ENCODE measurements at regions not wholly inside any gene's neighbourhood (a gene's known extent, or its start where the extent isn't known, plus 50 kb on each side); places are given as distances from the start of the nearest gene placed in this dataset.
"Not testable (repeated sequence)": the region's sequence is repeated elsewhere in the genome, so short reads cannot be mapped to it uniquely, and the experiment has no call there.

DNA sequence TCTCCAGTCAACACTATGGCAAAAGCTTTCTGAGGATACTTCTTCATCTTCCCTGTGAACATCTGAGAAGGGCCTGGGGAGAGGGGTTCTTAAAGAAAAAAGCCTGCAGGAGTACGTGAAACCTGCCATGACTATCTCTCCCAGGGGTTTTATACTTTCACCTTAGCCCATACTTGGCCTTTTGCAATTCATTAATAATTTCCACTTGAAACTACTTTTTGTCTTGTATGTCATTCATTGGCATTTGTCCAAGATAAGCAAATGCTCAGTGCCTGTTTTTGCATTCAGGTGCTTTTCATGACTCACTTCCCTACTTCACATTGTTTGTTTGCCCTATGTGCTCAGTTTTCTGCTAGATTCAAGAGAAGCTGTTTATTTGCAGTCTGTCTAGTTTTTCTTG, 580.3 kb upstream of the GJE1 start:
- DNase-seq: peak; percentile 2

DNA sequence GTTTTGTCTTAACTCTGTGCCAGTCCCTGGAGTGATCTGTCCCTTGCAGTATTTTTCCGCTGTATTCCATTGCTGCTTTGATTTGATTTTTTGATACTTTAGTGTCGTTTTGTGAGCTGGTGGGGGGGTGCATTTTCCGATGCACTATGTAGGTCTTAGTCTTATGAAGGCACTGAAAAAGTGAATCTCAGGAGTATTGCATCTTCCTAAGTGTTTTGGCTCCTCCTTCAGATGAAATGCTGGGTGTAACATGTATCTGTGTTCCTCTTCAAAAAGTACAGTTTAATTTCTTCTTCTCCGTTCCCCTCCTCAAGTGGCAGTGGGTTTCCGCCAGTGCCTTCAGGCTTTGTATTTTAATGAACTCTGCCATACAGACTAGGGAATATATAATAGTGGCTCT, 580.7 kb upstream of the GJE1 start:
- DNase-seq: no peak

DNA sequence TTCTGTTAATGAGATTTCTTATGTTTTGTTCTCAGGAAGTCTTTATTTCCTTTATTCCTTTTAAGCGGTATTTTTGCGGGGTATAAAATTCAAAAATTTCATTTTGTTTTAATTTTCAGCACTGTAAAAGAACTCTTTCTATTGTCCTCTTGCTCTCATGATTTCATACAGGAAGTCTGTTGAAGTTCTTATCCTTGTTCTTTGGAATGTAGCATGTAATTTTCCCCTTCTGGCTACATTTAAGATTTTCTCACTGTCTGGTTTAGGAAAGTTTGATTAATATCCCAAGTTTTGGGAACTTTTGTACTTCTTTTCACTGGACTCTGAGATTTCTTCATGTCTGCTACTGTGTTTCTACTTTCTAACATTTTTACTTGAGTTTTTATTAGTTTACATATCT, 581.4 kb upstream of the GJE1 start:
- DNase-seq: no peak

DNA sequence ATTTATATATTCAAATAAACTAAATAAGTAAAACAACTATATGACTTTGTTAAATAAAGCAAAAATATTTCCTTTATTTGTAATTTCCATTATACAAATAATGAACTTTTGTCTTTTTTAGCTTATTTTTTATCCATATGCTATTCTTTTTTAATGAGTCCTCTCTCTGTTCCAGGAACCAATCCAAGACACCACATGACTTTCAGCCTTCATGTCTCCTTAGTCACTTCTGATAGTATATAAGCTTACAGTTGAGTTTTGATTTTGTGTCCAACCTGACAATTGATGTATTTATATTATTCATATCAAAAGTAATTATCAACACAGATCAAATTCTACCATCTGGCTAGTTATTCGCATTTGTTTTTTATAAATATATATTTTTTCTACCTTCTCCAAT, 582.3 kb upstream of the GJE1 start:
- DNase-seq: no peak

DNA sequence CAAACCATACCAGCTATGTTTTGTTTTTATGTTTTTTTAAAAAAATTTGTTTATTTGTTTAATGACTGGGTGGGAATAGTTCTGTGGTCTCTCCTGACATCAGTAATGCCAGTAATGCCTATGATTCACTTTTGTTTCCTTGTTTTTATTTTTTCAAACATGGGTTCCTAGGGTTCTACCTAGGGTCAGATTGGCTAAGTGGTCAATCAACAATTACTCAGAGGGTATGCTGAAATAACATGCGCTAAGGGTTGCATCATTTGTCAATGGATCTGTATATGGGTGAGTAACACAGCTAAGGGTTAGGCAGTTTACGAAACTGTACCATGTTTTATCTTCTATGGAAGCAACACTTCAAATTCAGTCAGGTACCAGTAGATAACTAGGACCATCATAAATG, 583.8 kb upstream of the GJE1 start:
- DNase-seq: no peak

DNA sequence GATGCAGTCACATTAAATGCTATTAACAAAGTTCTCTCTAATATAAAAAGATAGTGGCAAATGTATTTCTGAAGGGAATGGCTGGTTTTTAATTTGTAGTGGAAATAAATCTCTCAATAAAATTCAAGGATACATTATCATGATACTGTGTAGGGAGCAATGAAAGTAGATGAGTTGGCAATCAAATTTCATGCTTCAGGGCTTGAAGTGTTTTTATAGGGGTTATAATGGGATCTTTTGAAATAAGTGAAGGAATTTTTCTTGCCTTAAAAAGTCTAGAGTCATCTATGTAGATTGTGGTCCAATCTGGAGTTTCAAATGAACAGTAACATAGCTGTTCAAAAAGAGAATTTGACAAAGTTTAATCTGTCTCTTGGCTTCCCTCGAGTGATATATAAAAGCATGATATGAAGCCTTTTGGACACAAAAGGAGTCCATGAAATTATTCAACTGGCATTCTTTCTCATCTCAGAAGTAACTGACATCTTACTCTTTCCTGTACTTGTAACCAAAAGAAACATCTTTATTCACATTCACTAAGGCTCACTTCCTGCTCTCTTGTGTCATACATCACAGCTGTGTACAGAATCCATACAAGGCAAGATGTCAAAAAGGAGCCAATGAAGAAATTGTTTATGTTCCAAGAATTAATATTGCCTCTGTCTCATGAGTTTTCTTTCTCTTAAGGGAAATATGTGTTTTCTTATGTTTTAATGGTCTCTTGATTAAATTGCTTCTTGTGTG, 591.0 kb upstream of the GJE1 start:
- DNase-seq: no peak

DNA sequence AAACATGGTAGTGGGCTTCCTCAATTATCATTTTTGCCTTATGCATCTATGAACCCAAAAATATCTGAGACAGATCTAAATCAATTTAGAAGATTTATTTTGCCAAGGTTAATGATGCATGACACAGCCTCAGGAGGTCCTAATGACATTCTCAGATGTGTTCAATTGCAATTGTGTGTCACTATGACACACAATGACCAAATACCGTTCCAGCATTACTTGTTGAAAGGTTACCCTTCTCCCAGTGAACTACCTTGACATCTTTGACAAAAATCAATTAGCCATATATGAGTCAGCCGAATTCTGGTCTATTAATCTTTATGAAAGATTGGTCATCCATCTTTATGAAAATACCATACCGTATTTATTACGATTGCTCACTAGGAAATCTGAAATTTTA, 592.5 kb upstream of the GJE1 start:
- no peak for DNase-seq

DNA sequence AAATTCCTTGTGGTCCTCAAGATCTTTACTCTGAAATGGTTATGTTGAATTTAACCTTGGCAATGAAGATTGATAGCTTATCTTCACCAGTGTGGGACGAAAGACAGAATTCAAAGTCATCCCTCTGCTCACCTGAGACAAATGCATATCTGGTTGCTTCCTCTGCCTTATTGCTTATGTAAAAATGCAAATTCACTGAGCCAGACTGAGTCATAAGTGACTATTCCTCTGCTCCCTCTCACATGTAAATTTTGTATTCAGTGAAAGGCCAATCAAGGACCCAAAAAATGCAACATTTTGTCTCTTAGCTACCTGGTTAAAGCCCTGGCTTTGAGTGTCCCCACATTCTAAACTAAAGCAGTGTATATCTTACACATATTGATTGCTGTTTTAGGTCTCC, 593.1 kb upstream of the GJE1 start:
- DNase-seq: no peak

DNA sequence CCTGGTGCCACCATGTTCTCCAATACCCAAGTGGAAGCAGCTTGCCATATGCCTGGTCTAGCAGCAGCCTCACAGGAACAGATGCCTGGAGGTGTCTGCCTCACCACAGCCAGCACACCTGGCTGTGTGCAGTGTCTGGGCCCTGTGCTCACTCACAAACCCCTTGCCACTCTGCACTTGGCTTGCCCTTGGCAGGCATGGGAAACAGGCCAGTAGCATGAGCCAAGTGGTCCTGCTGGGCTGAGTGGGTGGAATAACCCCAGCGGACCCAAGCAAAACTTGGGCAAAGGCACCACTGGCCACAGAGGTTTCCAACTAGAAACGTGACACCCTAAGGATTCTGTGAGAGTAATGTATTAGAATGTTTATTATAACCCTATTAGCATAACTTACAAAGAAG, 600.5 kb upstream of the GJE1 start:
- DNase-seq: no peak

DNA sequence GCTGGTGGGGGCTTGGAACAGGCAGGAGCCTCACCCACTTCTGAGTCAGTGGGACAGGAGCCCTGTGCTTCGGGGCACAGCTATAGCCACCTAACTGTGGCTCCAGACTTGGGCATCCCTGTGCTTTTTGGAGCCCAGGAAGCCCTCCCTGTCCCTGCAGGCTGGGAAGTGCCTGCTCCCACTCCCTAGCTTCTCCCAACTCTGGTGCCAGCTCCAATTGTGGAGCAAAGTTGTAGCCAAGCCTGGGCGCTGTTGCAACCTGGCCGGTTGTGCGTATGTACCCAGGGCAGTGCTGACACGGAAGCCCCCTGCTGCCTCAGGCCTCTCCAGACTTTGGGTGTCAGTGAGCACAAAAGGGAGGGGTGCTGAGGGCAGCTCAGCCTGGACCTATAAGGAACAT, 601.7 kb upstream of the GJE1 start:
- no peak for DNase-seq

DNA sequence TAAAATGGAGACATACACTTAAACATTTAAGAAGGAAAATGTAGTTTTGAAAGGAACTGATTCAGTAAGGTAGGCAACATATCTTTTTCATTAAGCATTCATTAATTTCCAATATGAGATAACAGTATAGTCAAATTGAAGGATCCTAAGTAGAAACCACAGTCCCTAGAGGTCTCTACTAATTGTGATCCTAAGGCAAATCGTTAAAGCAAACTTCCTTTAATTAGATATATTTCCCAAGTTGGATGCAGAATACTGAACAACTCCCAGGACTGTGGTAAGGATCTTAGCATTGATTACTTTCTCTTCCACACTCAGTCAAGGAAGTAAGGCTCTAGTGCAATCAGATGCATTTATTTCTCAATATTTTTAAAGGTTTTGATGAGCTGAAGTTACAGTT, 604.1 kb upstream of the GJE1 start:
- no peak for DNase-seq

DNA sequence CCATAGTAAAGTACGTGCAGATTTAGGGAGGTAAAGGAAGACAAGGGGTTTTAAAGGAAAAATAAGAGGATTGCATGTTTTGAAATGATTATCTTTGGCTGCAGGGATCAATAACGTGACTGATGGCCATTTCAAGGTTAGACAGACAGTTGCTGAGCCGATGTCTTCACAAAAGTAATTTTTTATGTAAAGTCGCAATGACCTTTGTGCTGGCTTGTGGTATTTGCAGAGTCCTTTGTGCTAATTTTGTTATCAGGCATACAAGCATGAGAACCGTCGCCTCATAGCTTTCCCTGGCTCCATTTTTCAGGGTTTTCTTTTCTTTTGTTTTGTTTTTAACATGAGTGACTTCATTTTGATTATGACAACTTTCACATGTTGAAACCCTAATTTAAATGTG, 605.7 kb upstream of the GJE1 start:
- no peak for DNase-seq

DNA sequence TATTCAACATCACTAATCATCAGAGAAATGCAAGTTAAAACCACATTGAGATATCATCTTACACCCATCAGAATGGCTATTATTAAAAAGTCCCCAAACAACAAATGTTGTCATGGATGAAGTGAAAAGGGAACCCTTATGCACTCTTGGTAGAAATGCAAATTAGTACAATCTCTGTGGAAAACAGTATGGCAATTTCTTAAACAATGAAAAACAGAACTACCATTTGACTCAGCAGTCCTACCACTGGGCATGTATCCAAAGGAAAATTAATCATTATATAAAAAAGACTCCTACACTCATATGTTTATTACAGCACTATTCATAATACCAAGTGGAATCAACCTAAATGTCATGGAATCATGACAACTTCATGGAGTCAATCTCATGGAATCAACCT, 611.3 kb upstream of the GJE1 start:
- DNase-seq: no peak

DNA sequence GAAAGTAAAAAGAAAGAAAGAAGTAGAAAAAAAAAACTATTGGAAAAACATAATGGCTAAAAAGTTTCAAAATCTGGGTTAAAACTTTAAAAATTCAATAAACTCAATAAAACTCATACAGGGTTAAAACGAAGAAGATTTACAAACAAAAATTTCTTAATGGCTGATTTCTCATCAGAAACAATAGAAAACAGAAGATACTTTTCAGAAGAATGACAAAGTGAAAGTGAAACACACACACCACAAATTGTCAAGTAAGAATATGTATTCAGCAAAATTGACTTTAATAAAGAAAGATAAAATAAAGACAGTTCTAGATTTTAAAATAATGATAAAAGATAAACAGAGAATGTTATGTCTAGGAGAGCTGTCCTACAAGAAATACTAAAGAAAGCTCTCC, 618.9 kb upstream of the GJE1 start:
- DNase-seq: no peak

DNA sequence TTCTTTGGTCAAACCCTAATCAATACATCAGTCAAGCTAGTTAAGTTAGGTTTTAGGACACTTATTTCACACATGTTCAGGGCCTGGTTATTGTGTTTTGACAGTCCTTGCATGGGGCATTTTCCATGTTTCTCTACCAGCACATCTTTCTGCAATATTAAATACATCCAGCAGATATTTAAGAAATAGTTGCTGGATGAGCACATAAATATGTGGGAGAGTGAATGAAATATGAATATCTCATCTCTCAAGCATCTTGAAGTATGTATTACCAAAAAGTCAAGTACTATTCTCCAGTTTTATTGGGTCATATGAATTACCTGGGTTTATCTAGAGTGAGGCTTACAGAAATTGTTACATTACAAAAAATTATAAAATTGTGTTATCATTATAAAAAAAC, 621.9 kb upstream of the GJE1 start:
- no peak for DNase-seq

DNA sequence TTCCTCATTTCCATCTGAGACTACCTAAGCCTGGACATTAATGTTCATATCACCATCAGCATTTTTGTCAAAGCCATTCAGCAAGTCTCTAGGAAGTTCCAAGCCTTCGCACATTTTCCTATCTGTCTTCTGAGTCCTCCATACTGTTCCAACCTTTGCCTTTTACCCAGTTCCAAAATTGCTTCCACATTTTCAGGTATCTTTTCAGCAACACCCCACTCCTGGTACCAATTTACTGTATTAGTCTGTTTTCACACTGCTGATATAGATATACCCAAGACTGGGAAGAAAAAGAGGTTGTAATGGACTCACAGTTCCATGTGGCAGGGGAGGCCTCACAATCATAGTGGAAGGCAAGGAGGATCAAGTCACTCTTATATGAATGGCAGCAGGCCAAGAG, 626.7 kb upstream of the GJE1 start:
- not testable (repeated sequence) for DNase-seq

DNA sequence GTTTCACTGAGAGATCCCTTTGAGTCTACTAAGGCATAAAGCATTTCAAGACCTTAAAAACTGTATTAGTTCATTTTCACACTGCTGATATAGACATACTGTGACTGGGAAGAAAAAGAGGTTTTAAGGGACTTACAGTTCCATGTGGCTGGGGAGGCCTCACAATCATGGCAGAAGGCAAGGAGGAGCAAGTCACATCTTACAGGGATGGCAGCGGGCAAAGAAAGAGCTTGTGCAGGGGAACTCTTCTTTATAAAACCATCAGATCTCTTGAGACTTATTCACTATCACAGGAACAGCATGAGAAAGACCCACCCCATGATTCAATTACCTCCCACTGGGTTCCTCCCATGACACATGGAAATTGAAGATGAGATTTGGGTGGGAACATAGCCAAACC, 628.4 kb upstream of the GJE1 start:
- not testable (repeated sequence) for DNase-seq

DNA sequence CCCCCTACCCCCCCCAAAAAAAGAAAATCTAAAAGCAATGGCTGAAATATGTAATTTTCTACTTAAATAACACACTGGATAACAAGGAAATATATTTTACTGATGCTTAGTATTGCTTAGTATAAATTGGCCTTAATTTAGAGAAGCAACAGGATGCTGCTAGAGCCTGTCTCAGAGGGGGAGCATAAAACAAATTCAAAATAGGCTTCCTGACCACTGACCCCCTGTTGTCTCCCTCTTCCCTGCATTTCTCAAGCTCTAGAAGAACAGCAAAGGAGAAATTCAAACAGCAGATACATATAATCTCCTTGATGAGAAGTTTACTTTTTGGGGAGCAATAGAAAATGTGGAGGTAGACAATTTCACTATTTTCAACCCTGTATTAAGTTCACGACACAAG, 631.1 kb upstream of the GJE1 start:
- no peak for DNase-seq

DNA sequence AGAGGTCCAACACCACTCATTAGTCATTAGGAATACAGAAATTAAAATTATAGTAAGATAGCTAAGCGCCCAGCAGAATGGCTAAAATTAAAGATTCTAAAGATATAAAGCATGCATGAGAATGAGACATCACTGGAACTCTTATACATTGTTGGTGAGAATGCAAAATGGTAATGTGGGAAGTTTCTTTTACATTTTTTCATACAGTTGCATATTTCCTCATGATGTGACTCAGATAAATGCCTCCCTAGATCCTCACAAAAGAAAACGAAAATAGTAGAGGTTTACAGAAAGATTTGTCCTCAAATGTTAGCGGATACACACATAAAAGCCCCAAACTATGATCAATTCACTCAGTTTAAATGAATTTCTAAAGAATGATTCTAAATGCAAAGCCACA, 633.7 kb upstream of the GJE1 start:
- no peak for DNase-seq

DNA sequence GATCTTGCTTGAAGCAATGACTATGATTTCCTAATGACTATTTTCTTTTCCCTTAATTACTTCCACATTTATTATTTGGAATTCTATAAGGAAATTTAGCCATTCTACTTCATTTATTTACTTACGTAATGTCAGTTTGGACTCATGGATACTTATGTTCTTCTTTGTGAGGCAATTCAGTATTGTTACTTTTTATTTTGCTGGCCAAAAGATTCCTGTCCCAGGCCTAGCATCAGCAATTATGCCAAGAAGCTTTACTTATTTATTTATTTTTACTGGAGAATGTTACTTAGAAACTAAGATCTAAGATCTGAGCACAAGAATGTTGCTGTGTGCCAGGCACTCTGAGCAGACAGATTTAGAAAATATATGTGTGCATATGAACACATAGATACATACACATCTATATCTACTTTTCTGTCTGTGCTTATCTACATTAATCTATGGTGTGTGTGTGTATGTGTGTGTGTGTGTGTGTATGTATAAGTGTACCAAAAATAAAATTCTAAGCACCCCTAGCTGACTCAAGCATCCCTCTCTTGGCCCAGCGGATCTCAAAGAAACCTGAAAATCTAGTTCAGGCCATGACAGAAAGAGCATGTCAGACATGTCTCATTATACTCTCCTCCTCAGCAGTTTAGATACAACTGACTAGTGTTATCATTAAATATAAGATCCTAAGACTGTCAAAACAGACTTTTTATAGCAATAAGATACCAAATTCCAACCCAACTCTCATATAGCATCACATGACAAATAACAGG, 640.0 kb upstream of the GJE1 start:
- DNase-seq: no peak

DNA sequence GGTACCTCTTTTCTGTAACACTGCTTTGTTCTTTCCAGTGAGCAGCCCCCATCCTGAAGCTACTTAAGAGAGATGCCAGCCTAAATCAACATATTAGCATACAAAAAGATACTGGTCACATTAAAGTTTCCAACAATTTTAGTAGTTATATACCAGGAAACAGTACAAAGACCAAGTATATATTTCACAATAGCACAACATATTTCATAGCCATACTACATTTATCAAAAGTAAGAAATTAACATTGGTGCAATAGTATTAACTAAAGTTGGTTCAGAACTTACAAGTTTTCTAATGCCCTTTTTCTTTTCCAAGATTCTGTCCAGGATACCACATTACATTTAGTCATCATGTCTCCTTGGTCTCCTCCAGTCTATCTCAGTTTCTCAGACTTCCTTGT, 641.0 kb upstream of the GJE1 start:
- no peak for DNase-seq

DNA sequence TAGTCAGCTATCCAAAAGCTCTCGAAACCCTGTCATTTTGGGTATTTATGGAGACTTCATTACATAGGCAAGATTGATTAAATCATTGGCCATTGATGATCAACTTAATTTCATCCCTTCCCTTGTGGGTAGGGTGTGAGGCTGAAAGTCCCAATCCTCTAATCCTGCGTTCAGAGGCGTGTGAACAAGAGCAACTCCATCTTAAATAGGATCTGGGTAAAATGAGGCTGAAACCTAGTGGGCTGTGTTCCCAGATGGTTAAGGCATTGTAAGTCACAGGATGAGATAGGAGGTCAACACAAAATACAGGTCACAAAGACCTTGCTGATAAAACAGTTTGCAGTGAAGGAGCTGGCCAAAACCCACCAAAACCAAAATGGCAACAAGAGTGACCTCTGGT, 641.7 kb upstream of the GJE1 start:
- no peak for DNase-seq

DNA sequence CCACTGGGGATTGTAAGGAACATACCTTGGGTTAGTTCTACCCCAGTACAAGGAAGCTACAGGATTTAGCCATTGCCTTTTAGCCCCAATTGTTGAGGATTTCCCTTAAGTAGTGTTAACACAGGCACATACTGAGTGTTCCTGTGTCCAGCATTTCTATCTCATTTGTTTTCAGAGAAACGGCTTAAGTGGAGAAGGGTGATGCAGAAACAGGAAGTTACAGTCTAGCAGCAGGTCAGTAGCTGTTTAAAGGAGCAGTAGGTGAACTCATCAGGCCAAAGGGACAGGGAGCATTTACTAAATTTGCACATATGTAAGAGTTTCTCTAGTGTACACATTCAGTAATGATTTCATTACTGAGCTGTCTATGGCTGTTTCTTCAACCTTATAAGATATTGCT, 644.2 kb upstream of the GJE1 start:
- peak; percentile 12 for DNase-seq

DNA sequence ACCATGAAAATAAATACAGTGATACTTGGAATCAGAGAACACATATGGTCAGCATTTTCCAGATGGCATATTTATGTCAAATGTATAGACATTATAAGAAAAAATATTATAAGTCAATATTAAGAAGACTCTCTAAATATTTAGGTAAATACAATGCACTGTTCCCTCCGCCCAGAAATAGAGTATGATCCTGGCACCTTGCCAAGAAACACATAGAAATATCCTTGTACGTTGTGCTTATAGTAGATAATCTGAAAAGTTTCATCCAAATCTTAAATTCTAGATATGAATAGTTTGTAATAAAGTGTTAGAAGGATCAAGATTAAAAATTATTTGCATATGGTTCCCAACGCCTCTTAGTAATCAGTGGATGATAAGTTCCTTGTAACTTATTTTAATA, 645.8 kb upstream of the GJE1 start:
- peak; percentile 14 for DNase-seq

DNA sequence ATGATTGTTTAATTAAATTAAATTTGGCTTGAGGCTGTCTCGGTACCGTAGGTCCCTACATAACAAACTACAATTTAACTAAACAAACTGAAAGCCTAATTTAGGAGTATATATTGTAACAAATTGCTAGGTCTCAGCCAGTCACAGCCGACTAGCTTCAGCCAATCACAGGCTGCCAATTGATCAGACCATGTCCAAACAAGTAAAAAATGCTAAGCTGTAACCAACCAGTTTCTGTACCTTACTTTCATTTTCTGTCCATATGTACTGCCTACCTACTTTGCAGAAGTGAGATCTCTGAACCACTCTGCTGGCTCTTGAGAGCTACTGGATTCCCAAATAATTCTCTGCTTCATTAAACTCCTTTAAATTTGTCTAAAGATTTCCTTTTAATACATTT, 648.0 kb upstream of the GJE1 start:
- peak; percentile 48 for DNase-seq

Data from hematopoietic multipotent progenitor cell treated with erythropoietin and hydrocortisone succinate and interleukin-3 and kit ligand, for 8 days (in vitro differentiated cells).